ENCODE measurements at regions not wholly inside any gene's neighbourhood (a gene's known extent, or its start where the extent isn't known, plus 50 kb on each side); places are given as distances from the start of the nearest gene placed in this dataset.

DNA sequence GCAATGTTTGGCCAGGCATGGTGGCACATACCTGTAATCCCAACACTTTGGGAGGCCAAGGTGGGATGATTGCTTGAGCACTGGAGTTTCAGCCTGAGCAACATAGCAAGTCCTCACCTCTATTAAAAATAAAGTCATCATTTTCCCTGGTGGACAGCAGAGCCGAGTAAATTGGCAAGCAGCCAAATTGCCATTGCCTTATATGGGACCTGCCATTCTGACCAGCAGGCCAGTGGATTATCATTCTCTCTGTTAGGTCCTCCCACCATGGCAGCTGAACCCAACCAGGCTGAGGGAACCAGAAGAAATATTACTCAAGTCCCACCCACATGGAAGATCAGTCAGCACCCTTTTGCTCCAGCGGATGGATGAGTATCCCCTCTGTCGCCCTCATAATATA lies 1829.9 kb downstream of the EFNA5 start:
- no peak for DNase-seq

DNA sequence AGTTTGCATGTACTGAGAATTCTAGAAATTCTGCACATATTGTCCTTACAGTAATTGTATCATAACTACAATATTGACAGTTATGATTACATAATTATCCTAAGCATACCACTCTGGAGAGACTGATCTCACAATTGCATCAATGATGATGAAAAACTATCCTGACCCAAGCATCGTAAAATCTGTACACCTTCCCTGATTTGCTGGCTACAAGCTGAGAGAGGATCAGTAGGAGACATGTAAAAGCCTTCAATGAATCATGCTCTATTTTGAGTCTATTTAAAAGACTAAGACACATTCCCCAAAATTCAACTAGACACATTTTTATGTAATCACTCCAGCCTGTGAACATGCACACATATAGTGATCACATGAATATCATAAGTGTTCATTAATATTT lies 1833.8 kb downstream of the EFNA5 start:
- DNase-seq = no peak

DNA sequence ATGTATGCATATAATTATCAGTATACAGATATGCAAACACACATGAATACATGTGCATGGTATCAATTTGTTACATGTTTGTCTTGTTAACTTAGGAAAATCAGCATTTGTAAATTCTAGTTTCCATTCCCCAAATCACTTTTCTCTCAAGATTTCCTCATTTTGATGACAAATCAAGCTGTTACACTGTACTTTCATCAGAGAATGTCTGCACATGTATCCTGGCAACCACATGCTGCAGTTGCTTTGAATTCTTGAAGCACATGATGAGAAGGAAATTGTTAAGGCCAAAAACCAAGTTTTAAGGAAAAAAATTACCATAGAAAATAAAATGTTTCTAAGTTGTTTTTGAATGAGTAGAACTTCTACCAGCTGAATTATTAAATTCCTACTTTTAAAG lies 1834.5 kb downstream of the EFNA5 start:
- no peak for DNase-seq

DNA sequence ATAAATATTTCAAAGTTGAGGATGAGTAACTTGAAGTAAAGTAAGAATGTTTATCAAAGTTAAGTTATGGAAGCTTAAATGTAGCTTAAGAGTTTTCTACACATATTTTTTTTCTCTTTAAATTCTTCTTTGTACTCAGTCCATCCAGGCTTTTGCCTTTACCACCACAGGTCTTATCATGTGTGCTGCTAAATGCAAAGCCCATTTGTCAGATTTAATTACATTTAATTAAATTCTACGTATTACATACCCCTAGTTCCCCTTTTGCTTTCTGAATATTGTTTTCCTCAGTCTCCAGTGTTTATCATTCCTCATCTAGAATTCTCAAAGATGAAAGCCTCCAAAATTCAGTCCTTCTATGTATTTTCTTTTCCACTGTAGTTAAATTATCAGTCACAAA lies 1841.9 kb downstream of the EFNA5 start:
- no peak for DNase-seq

DNA sequence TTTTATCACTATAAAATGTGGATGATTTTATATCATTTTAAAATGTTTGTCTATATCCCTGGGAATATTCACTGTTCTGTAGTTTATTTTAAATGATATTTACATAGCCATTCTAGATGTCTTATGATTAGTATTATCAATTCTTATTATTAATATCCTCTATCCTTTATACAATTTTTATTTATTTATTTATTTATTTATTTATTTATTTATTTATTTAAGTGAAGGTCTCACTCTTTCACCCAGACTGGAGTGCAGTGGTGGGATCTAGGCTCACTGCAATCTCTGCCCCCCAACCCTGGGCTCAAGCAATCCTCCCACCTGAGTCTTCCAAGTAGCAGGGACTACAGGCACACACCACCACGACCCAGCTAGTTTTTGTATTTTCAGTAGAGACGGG lies 1848.9 kb downstream of the EFNA5 start:
- no peak for DNase-seq

DNA sequence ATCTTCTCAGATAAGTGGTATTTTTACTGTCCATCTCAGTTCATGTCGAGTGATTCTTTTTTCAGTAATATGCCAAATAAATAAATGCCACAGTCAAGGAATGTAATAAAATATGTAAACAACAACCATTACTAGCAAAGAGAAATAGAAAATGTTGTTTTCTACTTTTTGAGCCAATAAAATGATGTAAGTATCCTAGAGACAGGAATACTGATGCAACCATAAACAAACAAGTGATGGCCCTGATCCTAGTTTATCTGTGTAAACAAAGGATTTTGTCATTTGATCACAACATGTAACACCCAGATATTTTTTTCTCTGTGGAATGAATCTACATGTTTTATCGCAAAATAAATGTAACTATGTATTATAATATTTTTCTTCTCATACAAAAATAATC lies 1852.8 kb downstream of the EFNA5 start:
- DNase-seq = no peak

DNA sequence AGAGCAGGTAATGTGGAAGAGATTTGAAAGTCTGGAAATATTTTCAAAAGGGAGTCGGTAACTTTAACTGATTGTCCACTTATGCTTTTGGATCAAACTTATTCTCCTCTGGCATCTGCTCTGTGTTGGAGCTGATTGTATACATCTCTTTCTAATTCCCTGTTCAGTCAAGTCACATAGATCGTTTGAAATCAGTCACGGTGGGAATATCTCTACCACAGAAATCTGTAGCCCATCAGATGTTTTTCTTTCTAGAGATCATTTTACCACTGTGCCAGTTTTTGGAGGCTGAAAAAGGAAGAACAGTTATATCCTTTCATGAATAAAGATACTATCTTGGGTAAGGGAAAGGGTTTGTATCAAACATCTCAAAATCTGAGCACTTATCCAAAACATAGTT lies 1853.3 kb downstream of the EFNA5 start:
- DNase-seq = no peak

DNA sequence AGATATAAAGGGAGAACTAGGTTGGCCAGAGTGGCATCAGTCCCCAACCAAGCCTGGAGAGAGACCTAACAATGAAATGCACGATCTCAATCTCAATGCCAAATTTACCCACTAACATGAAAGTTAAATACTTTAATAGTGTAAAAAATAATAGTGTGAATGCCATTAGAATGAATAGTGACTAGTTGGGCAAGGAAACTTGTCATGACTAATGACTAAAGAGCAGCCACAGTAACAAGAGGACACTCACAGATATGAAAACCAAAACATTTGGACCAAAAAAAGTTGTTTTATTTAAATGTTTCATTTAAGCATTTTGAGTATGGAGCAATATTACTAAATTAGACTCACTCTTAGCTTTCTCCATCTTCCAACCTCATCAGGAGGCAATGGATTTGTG lies 1853.8 kb downstream of the EFNA5 start:
- no peak for DNase-seq

DNA sequence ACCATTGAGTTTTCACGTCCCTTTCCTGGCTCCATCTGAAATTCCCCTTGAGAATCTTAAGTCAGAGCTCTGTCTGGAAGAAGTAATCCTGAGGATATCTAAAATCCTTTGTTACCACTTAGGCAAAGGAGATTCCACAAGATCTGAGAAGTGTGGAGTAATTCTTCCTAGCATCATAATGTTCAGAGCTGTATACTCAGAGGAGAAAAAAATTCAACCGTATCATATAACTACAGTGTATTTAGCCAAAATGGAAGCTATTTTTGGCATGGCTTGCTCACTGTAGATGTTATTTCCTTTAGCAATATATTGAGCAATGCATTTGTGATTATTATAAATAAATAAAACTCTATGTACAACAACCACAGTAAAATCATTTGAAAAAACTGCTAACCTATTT lies 1858.4 kb downstream of the EFNA5 start:
- DNase-seq = no peak

DNA sequence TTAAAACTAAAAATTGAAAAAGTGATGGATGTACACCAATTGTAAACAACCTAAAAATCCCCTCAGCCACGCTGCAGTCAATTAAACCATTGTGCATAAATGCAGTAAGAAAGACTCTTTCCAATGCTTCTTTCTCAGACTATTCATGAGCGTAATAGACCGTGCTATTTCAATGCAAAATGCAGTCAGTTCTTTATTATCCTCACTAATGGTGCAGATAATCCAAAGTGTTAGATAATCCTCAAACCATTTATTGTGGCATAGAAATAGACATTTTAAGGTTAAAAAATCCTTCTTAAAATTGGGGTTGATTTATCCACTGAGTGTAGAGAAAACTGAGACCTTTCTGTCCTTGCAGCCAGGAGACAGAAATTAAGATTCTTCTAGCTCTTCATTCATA lies 1862.8 kb downstream of the EFNA5 start:
- DNase-seq = no peak

DNA sequence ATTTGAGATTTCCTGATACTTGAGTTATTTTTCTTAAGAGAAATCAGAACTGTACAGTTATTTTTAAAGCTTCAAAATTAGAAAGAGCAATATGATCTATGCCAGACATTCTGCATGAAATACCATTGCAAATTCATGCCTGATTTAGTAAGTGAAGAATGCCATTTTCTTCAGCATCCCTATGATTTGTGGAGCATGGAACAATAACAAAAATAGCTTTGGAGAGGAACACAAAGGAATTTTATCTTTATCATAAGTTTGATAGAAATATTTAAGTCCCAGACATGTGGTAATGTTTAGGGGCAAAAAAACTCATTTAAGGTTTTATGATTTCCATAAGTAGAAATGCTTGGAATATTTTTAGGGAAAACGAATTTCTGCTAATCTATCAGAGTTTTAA lies 1863.4 kb downstream of the EFNA5 start:
- DNase-seq = no peak

DNA sequence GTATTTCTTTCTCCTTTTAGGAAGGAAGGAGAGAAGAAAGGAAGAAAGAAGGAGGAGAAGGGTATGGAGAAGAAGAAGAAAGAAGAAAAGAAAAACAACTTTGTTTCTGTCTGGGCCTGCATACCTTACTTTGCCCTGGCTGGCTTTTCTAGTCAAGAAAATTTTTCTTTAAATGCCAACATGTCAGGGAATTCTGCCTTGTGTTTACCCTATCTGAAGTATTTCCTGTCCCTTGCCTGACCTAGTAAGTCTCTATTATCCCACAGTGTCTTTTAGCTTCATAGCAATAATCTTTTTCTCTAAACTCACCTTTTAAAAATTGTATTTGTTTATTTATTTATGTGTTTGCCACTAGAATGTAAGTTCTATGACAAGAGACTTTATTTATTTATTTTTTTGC lies 1864.1 kb downstream of the EFNA5 start:
- DNase-seq = no peak

DNA sequence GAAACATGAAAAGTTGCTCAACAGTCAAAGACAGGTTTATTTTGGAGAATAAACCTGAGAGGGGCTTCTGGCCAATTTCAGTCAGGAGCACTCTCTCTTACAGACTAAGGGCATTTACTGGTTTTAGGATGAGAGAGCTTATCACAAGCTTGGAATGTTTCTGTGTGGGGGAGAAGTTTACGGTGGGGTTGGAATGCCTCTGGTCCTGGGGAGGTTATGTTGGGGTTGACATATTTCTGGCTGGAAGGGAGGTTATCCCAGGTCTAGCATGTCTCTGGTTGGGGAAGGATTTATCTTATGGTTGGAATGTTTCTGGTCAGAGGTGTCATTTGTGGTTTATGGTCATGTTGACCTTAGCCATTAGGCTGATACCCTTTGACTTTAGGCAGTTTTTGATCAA lies 1867.3 kb downstream of the EFNA5 start:
- no peak for DNase-seq

DNA sequence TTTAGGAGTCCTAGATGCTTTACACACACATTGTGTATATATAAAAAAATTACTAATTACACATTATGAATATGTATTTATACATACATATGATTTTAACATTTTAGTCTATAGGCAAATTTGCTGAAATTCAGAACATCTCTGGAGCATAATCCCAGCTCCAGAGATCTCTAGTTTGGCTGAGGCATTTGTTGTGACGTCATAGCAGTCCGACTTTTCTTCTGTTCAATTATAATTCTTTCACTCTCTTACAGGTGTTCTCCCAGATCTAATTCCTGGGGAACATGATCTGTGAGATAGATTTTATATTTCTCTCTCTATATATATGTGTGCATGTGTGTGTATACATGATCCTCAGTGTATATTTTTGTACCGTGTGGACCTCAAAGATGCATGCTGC lies 1876.2 kb downstream of the EFNA5 start:
- DNase-seq = no peak

DNA sequence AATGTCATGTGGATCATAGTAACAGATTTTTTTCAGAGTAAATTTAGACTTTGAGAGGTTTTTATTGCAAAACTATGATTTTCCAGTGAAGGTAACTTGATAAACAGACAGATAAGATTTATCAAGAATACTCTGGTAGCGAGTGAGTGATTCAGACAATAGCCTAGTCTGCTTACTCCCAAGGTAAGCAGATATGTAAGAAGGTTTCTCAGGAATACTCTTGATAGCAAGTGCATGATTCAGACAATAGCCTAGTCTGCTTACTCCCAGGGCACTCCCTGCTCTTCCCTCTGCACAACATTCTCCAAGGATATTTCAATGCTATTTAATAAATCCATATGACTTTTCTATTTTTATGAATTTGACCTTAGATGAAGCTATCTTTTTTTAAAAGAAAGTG lies 1881.5 kb downstream of the EFNA5 start:
- no peak for DNase-seq

DNA sequence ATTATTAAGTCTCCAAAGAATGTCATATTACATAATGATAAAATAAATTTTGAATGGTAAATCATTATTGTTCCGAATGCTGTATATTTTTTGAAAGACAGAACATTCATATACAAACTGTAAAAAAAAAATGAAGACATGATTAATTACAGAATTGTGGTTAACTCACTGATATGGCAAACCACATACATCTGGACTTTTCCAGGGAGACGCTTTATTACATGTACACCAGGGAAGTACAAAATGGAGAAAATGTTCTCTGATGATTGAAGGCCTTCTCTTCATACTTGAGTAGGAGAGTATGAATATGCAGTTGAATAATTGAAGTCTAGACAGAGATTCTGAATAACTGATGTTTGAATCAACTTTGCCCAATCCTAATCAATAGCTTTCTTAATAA lies 1886.9 kb downstream of the EFNA5 start:
- no peak for DNase-seq

DNA sequence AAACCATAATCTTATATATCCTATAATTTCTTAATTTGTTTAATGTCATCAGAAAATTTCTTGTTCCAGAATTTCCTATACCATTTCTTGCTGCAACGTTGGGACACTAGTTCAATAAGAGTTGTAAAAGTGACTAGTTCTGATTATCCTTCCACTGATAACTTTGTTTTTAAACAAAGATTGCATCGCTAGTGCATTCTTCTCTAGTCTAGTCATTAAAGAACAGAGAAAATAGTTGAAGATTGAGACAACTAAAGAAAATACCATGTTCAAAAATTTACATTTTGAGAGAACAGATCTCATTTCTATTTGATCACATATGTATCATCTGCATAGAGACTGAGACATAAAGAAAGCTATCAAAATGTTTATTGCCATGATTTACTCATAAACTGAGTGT lies 1888.2 kb downstream of the EFNA5 start:
- no peak for DNase-seq

DNA sequence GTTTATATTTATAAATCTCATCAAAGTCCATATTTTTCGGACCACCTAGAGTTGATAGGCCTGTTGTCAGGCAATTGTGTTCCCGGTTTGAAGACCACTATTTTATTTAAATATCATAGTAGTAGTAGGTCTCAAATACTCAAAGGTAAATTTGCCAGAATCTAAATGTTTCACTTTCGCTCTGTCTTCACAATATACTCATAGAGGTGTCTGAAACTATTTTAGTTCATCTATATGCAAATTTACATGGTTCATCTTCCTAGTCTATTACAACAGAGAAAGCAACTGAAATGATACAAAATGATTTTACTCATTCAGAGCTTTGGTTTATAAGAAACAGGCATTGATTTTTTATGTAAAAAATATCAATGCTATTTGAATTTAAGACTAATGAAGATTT lies 1897.5 kb downstream of the EFNA5 start:
- no peak for DNase-seq

DNA sequence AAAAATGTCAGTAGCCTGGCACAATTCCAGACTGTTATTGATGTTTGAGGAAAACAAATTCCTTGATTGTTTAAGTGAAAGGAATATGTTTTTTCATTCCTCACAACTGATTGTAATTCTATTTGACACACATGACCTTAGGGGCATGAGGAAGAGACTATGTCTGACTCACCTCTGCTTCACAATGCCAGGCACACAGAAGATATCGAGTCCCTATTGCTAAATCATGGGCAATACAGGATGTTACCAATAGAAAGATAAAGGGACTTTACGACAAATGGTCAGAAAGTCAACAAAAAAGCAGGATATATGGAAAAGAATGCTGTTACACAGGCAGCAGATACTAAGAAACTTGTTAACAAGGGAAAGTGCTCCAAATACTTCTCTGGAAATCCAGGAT lies 1903.5 kb downstream of the EFNA5 start:
- DNase-seq = no peak

DNA sequence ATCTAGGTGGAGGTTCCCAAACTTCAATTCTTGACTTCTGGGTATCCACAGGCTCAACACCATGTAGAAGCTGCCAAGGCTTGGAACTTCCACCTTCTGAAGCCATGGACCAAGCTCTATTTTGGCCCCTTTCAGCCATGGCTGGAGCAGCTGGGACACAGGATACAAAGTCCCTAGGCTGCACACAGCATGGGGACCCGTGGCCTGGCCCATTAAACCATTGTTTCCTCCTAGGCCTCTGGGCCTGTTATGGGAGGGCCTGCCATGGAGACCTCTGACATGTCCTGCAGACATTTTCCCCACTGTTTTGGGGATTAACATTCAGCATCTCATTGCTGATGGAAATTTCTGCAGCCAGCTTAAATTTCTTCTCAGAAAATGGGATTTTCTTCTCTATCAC lies 1908.0 kb downstream of the EFNA5 start:
- DNase-seq = no peak

DNA sequence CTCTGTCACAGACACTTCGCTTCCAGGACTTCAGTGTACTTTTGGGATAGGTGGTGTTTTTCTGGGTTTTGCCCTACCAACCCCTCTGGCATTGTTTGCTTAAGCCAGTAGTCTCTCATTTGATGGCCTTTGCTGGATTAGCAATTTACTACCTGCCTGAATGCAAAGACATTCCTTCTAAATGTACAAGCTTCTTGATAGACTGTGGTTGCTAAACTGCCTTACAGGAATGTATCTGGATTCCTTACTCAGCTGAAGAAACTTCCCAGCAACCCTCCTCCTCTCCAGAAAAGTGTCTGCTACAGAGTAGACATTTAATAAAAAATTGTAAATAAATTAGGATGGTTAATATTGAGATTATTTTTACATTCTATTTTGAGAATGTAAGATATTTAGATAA lies 1916.7 kb downstream of the EFNA5 start:
- DNase-seq = no peak

DNA sequence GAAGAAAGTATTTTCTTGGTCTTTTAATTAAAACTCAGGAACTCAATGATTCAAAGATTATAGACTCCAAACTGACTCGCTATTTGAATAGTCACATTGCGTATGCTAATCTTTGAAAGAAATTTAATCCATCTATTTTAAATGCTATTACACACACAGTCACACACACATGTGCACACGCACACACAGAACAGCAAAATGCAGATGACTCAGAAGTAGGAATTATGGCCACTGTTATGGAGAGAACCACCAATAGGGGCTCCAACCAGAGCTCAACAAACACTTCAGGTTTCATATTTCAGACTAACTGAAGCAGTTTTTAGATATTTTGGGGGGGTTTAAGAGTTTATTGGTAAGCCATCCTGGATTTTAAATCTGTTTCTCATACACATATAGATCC lies 1917.9 kb downstream of the EFNA5 start:
- DNase-seq = no peak

DNA sequence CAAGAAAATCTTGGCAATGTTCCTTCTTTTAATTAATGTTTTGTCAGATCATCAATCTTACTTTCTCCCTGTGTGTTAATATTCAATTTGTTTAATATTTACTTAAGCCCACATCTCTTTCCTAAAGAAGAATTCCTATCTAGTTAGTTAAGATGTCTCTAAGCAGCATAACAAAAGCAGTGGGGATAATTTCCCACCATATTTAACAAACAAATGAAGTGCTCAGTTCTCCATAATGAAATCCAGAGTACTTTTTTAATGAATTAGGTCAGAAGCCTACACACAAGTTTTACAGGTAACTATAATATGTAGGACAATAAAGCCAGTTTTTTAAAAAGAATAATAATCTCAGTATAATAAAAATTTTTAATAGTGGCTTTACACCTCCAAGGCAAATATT lies 1918.8 kb downstream of the EFNA5 start:
- DNase-seq = no peak

DNA sequence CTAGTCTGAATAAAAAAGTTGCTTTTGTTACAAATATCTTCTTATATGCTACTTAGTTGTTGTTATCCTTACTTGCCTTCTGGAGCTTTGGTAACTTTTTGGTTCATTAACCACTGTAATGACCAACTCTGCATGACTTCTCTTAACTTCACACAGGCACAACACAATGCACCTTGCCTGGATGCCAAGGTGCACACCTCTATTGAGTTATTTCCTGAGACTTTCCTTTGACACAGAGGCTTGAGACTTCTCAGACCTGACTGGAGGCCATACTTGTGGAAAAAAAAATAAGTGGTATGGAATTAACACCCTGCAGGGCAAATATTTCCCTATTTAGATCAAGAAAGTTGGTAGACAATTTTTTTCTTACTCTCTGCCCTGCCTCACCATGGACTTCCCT lies 1925.6 kb downstream of the EFNA5 start:
- DNase-seq = no peak

DNA sequence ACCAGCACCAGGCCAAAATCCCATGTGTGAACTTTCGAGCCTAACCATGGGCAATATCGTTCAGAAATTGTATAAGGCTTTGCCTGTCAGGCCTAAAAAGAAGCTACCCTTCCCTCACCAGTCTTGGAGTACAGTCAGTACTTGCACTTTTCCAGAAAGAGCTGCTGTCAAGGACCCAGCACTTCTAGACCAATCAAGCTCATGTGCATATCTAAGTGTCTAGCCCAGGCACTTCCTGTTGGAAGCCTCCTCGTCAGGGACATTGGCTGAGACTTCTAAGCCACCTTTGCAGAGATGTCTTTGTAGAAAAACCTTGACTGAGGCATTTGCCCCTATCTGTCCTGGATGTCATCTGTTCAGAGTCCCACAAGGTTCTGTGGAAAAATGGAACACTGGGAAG lies 1930.5 kb downstream of the EFNA5 start:
- DNase-seq = no peak

DNA sequence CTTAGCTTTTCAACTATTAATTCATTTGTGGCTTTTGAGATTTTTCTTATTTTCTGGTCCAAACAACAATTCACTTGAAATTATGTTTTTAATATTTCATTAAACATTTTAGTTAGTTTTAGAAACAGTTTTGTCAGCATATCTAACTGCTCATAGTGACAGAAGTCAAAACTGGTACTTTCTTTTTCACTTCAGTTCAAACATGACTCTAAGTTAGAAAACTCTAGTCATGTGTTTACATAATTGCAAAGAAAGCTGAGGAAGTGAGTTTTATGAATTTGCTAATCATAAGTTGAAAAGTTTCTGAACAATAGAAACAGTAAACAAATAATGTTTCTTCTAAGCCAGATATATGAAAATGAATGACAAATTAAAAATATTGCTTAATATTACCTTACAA lies 1931.0 kb downstream of the EFNA5 start:
- DNase-seq = no peak

DNA sequence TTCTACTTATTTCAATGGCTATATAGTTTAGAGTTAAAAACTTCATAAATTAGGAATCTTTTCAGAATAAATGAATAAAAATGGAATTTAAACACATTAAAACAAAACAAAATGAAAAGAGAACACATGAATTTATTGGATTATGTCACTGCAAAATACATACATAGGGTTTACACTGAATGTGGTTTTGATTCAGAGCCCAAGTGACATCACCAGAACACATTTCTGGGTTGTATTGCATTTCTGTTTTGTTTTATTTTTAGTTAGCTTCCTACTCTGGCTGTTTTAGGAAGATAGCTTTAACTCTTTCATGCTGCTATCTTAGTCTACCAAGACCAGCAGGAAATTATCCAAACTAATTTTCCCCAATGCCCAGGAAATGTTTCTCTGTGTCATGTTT lies 1935.0 kb downstream of the EFNA5 start:
- DNase-seq = no peak

Measured in hematopoietic multipotent progenitor cell treated with erythropoietin and hydrocortisone succinate and interleukin-3 and kit ligand, for 4 days (in vitro differentiated cells).